ENCODE measurements at regions not wholly inside any gene's neighbourhood (a gene's known extent, or its start where the extent isn't known, plus 50 kb on each side); places are given as distances from the start of the nearest gene placed in this dataset.

GRCh38 chr10:83986800-83987199, 152.5 kb upstream of the GHITM start:
- no peak overlapping the region for H3K4ac ChIP-seq (ENCODE audit: low read depth, low read length)
- no peak overlapping the region for H2BK15ac ChIP-seq (replicated peaks; ENCODE audit: low read depth)
- WGBS (ENCODE audit: extremely low coverage, insufficient coverage, low lambda C conversion rate) = no CpG with 5 or more reads among the region's 1 CpG
- H3K18ac ChIP-seq (ENCODE audit: low read length) = no peak overlapping the region
- H3K4me1 ChIP-seq (ENCODE audit: control insufficient read depth, low read depth, low read length) = peaks cover 6% of the 10 kb centered on the region
- no peaks in the 10 kb centered on the region for H3K36me3 ChIP-seq (ENCODE audit: control insufficient read depth, insufficient read depth, low read length)
- H3K23ac ChIP-seq (ENCODE audit: low read length) = no peak overlapping the region
- no peaks in the 10 kb centered on the region for H3K27me3 ChIP-seq (ENCODE audit: insufficient read depth, low read length, poor library complexity)
- no peaks in the 10 kb centered on the region for H3K79me1 ChIP-seq (ENCODE audit: low read length)
- no peaks in the 10 kb centered on the region for H3K79me2 ChIP-seq (ENCODE audit: control insufficient read depth, insufficient read depth, low read length)
- H3K4me2 ChIP-seq (ENCODE audit: low read length) = no peak overlapping the region
- H2BK5ac ChIP-seq (ENCODE audit: low read length) = no peak overlapping the region
- H2BK120ac ChIP-seq (ENCODE audit: low read depth, low read length) = no peak overlapping the region
- no peak overlapping the region for H3K4me3 ChIP-seq (ENCODE audit: low read length)
- DNase-seq = no peak
- no peak overlapping the region for H3K56ac ChIP-seq (ENCODE audit: low read length)
- no peak overlapping the region for H4K8ac ChIP-seq (ENCODE audit: low read depth, low read length)
- H3K9ac ChIP-seq (ENCODE audit: low read length) = no peak overlapping the region
- H4K5ac ChIP-seq (ENCODE audit: low read length) = no peak overlapping the region
- H3K27ac ChIP-seq (ENCODE audit: low read depth, low read length) = no peak overlapping the region
- no peak overlapping the region for H2AK5ac ChIP-seq (ENCODE audit: low read length)

- H2BK15ac ChIP-seq (replicated peaks; ENCODE audit: low read depth) = no peak overlapping the region
- H3K79me1 ChIP-seq (ENCODE audit: low read length) = no peaks in the 10 kb centered on the region
- no peaks in the 10 kb centered on the region for H3K79me2 ChIP-seq (ENCODE audit: control insufficient read depth, insufficient read depth, low read length)
- H3K4me1 ChIP-seq (ENCODE audit: control insufficient read depth, low read depth, low read length) = peaks cover 6% of the 10 kb centered on the region
- no peaks in the 10 kb centered on the region for H3K27me3 ChIP-seq (ENCODE audit: insufficient read depth, low read length, poor library complexity)
- no peak overlapping the region for H3K4me3 ChIP-seq (ENCODE audit: low read length)
- no peak for DNase-seq
- H3K23ac ChIP-seq (ENCODE audit: low read length) = no peak overlapping the region
- no peak overlapping the region for H3K27ac ChIP-seq (ENCODE audit: low read depth, low read length)
- no peak overlapping the region for H3K4ac ChIP-seq (ENCODE audit: low read depth, low read length)
- H4K8ac ChIP-seq (ENCODE audit: low read depth, low read length) = no peak overlapping the region
- H3K18ac ChIP-seq (ENCODE audit: low read length) = no peak overlapping the region
- no peak overlapping the region for H2AK5ac ChIP-seq (ENCODE audit: low read length)
- H2BK5ac ChIP-seq (ENCODE audit: low read length) = no peak overlapping the region
- no peak overlapping the region for H4K5ac ChIP-seq (ENCODE audit: low read length)
- H2BK120ac ChIP-seq (ENCODE audit: low read depth, low read length) = no peak overlapping the region
- WGBS (ENCODE audit: extremely low coverage, insufficient coverage, low lambda C conversion rate) = no CpG with 5 or more reads among the region's 1 CpG
- no peak overlapping the region for H3K4me2 ChIP-seq (ENCODE audit: low read length)
- H3K36me3 ChIP-seq (ENCODE audit: control insufficient read depth, insufficient read depth, low read length) = no peaks in the 10 kb centered on the region
- H3K9ac ChIP-seq (ENCODE audit: low read length) = no peak overlapping the region
- no peak overlapping the region for H3K56ac ChIP-seq (ENCODE audit: low read length)
These were observed 152.1 kb upstream of the GHITM start for GRCh38 chr10:83987216-83987615.

GRCh38 chr10:83988435-83988834, 150.9 kb upstream of the GHITM start:
- Histone ChIP-seq H3K4me3 (ENCODE audit: low read length) (no peak overlapping the region), H4K8ac (ENCODE audit: low read depth, low read length) (no peak overlapping the region), H3K4me1 (ENCODE audit: control insufficient read depth, low read depth, low read length) (peaks cover 3% of the 10 kb centered on the region)

GRCh38 chr10:83990126-83990525, 149.2 kb upstream of the GHITM start:
- no peak overlapping the region for H2BK15ac ChIP-seq (replicated peaks; ENCODE audit: low read depth)
- no peak overlapping the region for H3K18ac ChIP-seq (ENCODE audit: low read length)
- no peak overlapping the region for H3K4ac ChIP-seq (ENCODE audit: low read depth, low read length)
- H3K27me3 ChIP-seq (ENCODE audit: insufficient read depth, low read length, poor library complexity) = no peaks in the 10 kb centered on the region
- no peak for DNase-seq
- no peak overlapping the region for H3K4me3 ChIP-seq (ENCODE audit: low read length)
- H3K27ac ChIP-seq (ENCODE audit: low read depth, low read length) = no peak overlapping the region
- no peak overlapping the region for H3K4me2 ChIP-seq (ENCODE audit: low read length)
- no peaks in the 10 kb centered on the region for H3K4me1 ChIP-seq (ENCODE audit: control insufficient read depth, low read depth, low read length)
- H4K8ac ChIP-seq (ENCODE audit: low read depth, low read length) = no peak overlapping the region
- H3K36me3 ChIP-seq (ENCODE audit: control insufficient read depth, insufficient read depth, low read length) = no peaks in the 10 kb centered on the region
- H3K79me2 ChIP-seq (ENCODE audit: control insufficient read depth, insufficient read depth, low read length) = no peaks in the 10 kb centered on the region
- H3K79me1 ChIP-seq (ENCODE audit: low read length) = no peaks in the 10 kb centered on the region
- no peak overlapping the region for H2BK120ac ChIP-seq (ENCODE audit: low read depth, low read length)
- no peak overlapping the region for H4K5ac ChIP-seq (ENCODE audit: low read length)
- no peak overlapping the region for H3K9ac ChIP-seq (ENCODE audit: low read length)
- no peak overlapping the region for H2AK5ac ChIP-seq (ENCODE audit: low read length)
- H2BK5ac ChIP-seq (ENCODE audit: low read length) = no peak overlapping the region
- H3K56ac ChIP-seq (ENCODE audit: low read length) = no peak overlapping the region
- WGBS (ENCODE audit: extremely low coverage, insufficient coverage, low lambda C conversion rate) = no CpG with 5 or more reads among the region's 3 CpGs
- H3K23ac ChIP-seq (ENCODE audit: low read length) = no peak overlapping the region

More at GRCh38 chr10:83988435-83988834, 150.9 kb upstream of the GHITM start:
- Histone ChIP-seq H3K4me2 (ENCODE audit: low read length) (no peak overlapping the region), H3K4ac (ENCODE audit: low read depth, low read length) (no peak overlapping the region), H3K56ac (ENCODE audit: low read length) (no peak overlapping the region), H3K27me3 (ENCODE audit: insufficient read depth, low read length, poor library complexity) (no peaks in the 10 kb centered on the region), H3K79me1 (ENCODE audit: low read length) (no peaks in the 10 kb centered on the region), H2AK5ac (ENCODE audit: low read length) (no peak overlapping the region), H2BK5ac (ENCODE audit: low read length) (no peak overlapping the region), H3K23ac (ENCODE audit: low read length) (no peak overlapping the region), H3K9ac (ENCODE audit: low read length) (no peak overlapping the region), H3K27ac (ENCODE audit: low read depth, low read length) (no peak overlapping the region), H4K5ac (ENCODE audit: low read length) (no peak overlapping the region), H3K79me2 (ENCODE audit: control insufficient read depth, insufficient read depth, low read length) (no peaks in the 10 kb centered on the region), H3K18ac (ENCODE audit: low read length) (no peak overlapping the region), H2BK15ac (replicated peaks; ENCODE audit: low read depth) (no peak overlapping the region), H3K36me3 (ENCODE audit: control insufficient read depth, insufficient read depth, low read length) (no peaks in the 10 kb centered on the region), H2BK120ac (ENCODE audit: low read depth, low read length) (no peak overlapping the region)
- no CpG with 5 or more reads among the region's 1 CpG for WGBS (ENCODE audit: extremely low coverage, insufficient coverage, low lambda C conversion rate)
- no peak for DNase-seq

- WGBS (ENCODE audit: extremely low coverage, insufficient coverage, low lambda C conversion rate) = no CpG with 5 or more reads among the region's 7 CpGs
- H3K27me3 ChIP-seq (ENCODE audit: insufficient read depth, low read length, poor library complexity) = no peaks in the 10 kb centered on the region
- H3K27ac ChIP-seq (ENCODE audit: low read depth, low read length) = no peak overlapping the region
- no peaks in the 10 kb centered on the region for H3K79me1 ChIP-seq (ENCODE audit: low read length)
- H3K4me2 ChIP-seq (ENCODE audit: low read length) = no peak overlapping the region
- H3K18ac ChIP-seq (ENCODE audit: low read length) = no peak overlapping the region
- H4K8ac ChIP-seq (ENCODE audit: low read depth, low read length) = no peak overlapping the region
- no peak overlapping the region for H3K4ac ChIP-seq (ENCODE audit: low read depth, low read length)
- no peak overlapping the region for H2BK120ac ChIP-seq (ENCODE audit: low read depth, low read length)
- no peak overlapping the region for H4K5ac ChIP-seq (ENCODE audit: low read length)
- H3K36me3 ChIP-seq (ENCODE audit: control insufficient read depth, insufficient read depth, low read length) = no peaks in the 10 kb centered on the region
- no peaks in the 10 kb centered on the region for H3K79me2 ChIP-seq (ENCODE audit: control insufficient read depth, insufficient read depth, low read length)
- H3K56ac ChIP-seq (ENCODE audit: low read length) = no peak overlapping the region
- no peak overlapping the region for H2BK5ac ChIP-seq (ENCODE audit: low read length)
- H3K23ac ChIP-seq (ENCODE audit: low read length) = no peak overlapping the region
- H2BK15ac ChIP-seq (replicated peaks; ENCODE audit: low read depth) = no peak overlapping the region
- no peak overlapping the region for H3K4me3 ChIP-seq (ENCODE audit: low read length)
- peak; percentile 81 for DNase-seq
- no peak overlapping the region for H3K9ac ChIP-seq (ENCODE audit: low read length)
- no peak overlapping the region for H2AK5ac ChIP-seq (ENCODE audit: low read length)
- no peaks in the 10 kb centered on the region for H3K4me1 ChIP-seq (ENCODE audit: control insufficient read depth, low read depth, low read length)
These were observed 147.1 kb upstream of the GHITM start for GRCh38 chr10:83991986-83992753.

- H3K4me2 ChIP-seq (ENCODE audit: low read length) = no peak overlapping the region
- no peak overlapping the region for H3K27ac ChIP-seq (ENCODE audit: low read depth, low read length)
- no peak overlapping the region for H3K18ac ChIP-seq (ENCODE audit: low read length)
- no peak overlapping the region for H3K4ac ChIP-seq (ENCODE audit: low read depth, low read length)
- no peak overlapping the region for H2BK5ac ChIP-seq (ENCODE audit: low read length)
- no peaks in the 10 kb centered on the region for H3K4me1 ChIP-seq (ENCODE audit: control insufficient read depth, low read depth, low read length)
- no peak overlapping the region for H3K9ac ChIP-seq (ENCODE audit: low read length)
- no peaks in the 10 kb centered on the region for H3K27me3 ChIP-seq (ENCODE audit: insufficient read depth, low read length, poor library complexity)
- DNase-seq = no peak
- H3K23ac ChIP-seq (ENCODE audit: low read length) = no peak overlapping the region
- H3K56ac ChIP-seq (ENCODE audit: low read length) = no peak overlapping the region
- no CpG with 5 or more reads among the region's 3 CpGs for WGBS (ENCODE audit: extremely low coverage, insufficient coverage, low lambda C conversion rate)
- no peak overlapping the region for H4K5ac ChIP-seq (ENCODE audit: low read length)
- no peaks in the 10 kb centered on the region for H3K79me1 ChIP-seq (ENCODE audit: low read length)
- no peaks in the 10 kb centered on the region for H3K79me2 ChIP-seq (ENCODE audit: control insufficient read depth, insufficient read depth, low read length)
- H2BK15ac ChIP-seq (replicated peaks; ENCODE audit: low read depth) = no peak overlapping the region
- no peak overlapping the region for H4K8ac ChIP-seq (ENCODE audit: low read depth, low read length)
- H3K36me3 ChIP-seq (ENCODE audit: control insufficient read depth, insufficient read depth, low read length) = no peaks in the 10 kb centered on the region
- no peak overlapping the region for H2AK5ac ChIP-seq (ENCODE audit: low read length)
- H3K4me3 ChIP-seq (ENCODE audit: low read length) = no peak overlapping the region
- no peak overlapping the region for H2BK120ac ChIP-seq (ENCODE audit: low read depth, low read length)
These were observed 145.0 kb upstream of the GHITM start for GRCh38 chr10:83994325-83994724.

All from mesendoderm (in vitro differentiated cells).